ENCODE measurements at regions not wholly inside any gene's neighbourhood (a gene's known extent, or its start where the extent isn't known, plus 50 kb on each side); places are given as distances from the start of the nearest gene placed in this dataset.
A peak's percentile ranks its signal among the peaks of the same experiment; 100 is the strongest.
"Not testable (repeated sequence)": the region's sequence is repeated elsewhere in the genome, so short reads cannot be mapped to it uniquely, and the experiment has no call there.

DNA sequence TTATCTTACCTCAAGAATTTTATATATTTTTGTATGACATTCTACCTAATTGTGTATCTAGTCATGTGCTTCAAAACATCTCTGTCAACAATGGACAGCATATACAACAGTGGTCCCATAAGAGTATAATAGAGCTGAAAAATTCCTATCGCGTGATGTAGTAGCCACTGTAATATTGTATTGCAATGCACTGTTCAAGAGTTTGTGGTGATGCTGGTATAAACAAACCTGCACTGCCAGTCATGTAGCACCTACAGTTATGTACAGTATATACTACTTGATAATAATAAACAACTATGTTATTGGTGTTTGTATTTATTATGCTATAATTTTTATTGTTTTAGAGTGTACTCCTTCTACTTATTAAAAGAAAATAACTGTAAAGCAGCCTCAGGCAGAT lies 672.7 kb downstream of the CD109 start:
- FAIRE-seq, result no peak

DNA sequence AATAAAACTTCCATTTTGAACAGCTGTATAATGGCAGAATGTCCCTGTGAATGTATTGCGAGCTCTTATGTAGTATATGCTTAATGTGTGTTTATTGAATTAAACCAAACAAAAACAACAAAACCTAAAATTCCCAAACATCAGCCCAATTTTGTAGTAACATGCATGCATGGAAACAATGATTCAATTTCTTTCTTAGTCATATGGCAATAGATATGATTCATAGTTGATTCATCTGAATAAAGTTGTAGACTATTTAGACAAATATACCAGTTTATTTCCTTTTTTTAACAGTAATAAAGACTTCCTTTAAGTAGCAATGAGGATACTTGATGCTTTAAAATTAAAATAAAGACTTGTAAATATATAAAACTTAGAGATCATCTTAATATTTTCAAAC lies 670.6 kb downstream of the CD109 start:
- no peak for FAIRE-seq

DNA sequence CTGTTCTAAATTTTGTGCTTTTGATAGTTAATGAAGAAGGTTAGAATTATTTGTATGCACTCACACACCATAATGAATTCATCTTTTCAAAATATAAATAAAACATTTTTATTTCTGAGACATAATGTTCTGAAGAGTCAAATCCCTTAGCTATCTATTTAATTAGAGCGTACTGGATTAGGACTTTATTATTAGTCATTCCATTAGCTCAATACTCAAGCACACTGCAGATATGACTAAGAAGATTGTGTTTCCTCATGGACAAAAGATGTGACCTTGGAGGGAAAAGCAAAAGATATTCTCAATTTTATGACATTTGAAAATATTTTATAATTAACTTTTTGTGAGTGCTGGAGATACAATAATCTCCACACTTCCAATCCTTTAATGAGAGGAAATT lies 666.4 kb downstream of the CD109 start:
- FAIRE-seq, result no peak

DNA sequence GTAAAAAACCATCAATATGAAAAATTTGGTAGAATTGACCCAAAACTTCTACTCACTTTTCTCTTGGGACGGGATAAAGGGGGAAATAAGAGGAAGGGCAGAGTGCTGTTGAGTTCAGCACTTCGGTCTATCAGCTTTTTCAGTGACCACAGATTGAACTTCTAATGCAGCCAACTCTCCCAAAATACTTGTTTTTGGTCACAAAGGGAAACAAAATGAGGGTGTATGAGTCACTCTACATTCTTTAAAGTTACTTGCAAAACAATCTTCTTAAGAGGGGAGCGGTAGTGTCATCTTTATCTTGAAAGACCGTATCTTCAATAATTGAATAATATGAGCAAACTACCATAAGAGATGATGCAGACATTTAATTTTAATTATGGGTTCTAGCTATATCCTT lies 661.3 kb downstream of the CD109 start:
- FAIRE-seq, result no peak

DNA sequence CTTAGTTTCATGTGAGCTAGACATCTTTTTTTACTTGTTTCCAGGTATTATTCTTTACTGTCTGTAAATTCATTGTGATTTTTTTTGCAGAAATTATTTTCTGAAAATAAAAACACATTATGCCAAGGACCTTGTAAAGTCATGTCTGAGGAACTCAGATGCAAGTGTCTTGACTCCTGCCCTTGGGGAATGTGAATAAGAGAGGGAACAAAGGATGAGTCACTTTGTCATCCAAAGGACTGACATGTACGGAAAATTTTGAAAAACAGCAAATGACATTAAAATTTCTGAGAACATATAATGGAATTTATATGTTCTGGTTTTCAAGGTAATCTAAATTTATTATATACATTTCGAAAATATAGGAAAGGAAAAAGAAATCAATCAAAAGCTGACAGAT lies 660.4 kb downstream of the CD109 start:
- no peak for FAIRE-seq

DNA sequence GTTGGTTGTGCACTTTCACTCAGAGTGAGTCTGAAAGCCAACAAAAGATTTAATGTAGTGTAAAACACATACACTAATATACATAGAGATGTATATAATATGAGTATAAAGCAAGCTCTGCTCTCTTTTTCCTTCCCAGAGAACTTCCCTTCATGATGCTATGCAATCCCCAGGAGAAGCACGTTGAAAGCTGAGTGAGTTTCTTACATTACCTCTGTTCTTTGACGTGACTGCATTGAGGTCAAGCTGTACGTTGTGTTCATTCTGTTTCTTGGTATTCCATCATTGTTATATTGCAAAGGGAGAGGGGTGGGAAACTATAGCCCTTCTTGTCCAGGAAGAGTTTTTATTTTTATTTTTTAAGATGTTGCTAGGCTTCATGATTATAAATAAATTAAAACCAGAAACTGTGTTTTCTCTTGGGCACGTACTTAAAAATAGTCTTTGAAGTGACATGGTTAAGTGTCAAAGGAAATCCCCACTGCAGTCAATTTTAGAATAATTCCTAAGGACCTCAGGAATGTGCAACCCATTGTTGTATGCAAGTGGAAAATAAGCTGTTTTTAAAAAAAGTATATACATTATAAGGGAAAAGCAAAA lies 651.0 kb downstream of the CD109 start:
- no peak for FAIRE-seq

DNA sequence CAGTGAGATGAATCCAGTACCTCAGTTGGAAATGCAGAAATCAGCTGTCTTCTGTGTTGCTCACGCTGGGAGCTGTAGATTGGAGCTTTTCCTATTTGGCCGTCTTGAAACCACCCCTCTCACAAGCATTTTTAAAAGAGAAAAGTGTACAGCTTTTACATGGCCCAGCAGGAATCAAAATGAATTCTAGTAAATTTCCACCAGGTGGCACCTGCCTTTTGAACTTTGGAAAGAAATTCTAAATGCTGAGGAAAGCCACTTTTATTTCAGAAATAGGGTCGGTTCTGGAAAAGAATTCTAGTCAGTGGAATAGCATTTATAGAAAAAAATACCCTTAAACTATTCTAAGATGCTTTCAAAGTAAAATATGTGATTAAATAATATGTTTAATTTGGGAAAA lies 647.8 kb downstream of the CD109 start:
- FAIRE-seq, result no peak

DNA sequence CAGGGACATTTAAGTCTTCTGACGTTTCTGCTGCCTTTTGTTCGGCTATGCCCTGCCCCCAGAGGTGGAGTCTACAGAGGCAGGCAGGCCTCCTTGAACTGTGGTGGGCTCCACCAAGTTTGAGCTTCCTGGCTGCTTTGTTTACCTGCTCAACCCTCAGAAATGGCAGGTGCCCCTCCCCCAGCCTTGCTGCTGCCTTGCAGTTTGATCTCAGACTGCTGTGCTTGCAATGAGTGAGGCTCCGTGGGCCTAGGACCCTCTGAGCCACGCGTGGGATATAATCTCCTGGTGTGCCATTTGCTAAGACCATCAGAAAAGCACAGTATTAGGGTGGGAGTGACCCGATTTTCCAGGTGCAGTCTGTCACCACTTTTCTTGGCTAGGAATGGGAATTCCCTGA lies 647.3 kb downstream of the CD109 start:
- not testable (repeated sequence) for FAIRE-seq

DNA sequence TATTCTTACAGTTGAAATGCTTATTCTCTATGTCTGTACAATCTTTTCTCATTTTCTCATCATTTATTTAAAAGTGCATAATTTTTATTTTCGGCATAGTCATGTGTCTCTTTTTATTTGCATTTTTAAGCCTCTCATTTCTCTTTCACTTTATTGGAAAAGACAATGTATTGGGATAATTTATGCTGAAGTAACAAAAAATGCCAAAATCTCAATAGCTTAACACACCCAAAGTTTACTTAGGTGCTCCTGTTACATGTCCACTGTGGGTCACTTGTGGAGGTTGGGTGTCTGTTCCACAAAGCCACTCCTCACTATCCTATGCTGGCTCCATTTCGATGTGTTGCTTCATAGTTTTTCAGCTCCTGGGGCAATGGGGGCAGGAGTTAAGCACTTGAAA lies 638.7 kb downstream of the CD109 start:
- FAIRE-seq, result no peak

DNA sequence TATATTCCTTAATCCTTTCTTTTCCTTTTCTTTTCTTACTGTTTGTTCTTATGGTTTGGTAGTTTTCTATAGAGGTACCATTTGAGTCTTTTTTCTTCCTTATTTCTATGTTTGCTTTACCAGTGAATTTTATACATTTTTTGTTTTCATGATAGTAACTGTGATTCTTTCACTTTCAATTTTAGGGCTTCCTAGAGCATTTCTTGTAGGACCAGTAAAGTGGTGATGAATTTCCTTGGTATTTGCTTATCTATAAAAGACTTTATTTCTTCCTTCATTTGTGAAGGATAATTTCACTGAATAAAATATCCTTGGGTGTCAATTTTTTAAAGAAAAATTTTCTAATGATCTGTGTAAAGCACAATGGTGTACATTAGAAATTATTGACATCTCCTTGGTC lies 637.4 kb downstream of the CD109 start:
- peak; percentile 51 for FAIRE-seq

DNA sequence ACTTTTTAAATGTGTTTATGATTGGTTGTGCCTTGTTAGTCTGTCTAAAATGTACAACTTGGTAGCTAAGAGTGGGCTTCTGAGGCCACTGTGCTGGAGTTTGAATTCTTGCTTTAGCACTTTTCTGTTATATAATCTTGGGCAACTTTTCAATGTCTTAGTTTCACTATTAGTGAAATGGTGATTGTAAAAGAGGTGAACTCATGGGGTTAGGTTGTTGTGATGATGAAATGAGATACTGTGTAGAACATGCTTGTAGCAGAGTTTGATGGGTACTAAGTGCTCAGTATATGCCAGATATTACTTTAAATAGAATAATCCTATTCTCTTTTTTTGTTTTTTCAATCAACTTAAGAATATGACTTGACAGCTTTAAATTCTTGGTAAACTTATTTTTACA lies 624.7 kb downstream of the CD109 start:
- no peak for FAIRE-seq

DNA sequence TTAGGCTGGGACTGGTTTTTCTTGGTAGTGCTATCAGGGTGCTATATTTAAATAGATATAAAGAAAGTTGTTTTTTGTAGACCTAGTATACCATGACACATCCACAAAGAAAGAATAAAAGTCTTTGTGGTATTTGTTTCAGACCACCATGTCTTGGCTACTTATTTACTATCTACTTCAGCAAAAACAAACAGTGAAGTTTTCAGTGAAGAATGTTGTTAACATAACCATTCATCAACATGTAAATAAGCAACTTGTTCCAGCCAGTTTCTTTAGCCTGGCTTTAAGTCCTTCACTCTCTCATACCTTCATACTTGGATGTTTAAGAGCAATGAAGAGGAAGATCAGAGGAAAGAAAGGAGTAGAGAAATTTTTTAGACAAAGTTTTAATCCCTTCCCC lies 624.1 kb downstream of the CD109 start:
- FAIRE-seq, result no peak

DNA sequence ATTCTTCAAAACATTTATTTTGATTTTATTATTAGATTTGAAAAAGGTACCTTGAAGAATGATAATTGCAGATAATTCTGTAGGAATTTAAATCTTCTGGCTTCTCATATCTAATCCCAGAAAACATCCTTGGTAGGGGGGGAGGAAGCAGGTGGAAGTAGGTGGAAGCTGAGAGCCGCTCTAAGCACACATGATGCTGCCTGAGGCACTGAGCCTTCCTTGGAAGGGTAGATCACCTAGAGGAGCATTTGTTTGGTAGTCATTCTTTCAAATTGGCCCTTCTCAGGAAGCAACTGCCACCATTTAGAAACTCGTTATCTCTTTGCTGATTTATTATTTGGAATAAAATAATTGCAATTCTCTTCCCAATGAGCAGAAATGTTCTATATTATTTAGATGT lies 623.3 kb downstream of the CD109 start:
- no peak for FAIRE-seq

DNA sequence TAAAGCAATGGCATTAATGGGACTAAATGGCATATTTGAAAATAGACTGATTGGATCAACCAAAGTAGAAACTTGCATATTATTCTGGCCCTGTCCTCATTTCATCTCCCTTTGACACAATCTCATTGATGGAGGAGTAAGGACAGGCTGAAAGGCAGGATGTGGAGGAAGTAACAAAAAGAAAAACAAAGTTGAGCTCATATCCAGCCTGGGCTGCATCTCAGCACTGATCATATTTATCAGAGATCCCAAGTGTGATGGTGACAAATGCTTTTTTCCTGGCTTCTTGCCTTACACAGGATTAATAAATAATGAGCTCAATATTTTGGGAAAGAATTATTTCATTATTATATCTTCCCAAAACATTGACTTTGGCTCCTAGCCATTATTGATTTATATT lies 622.7 kb downstream of the CD109 start:
- no peak for FAIRE-seq

DNA sequence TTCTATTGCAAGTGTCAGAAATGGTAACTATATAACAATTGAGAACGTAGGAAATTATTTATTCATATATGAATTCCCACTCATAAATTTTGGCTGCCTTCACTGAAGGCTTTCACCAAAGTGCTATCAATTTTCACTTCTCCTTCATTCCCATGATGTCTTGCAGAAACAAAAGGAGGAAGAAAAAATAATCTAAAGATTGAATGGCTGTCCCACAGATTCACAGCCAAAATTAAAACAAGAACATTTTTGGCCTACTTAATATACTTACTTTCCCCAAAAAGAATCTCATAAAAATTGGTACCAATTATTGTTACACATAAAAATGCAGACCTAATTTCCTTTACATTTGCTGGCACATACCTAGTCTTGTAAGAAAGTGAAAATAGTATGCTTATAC lies 616.1 kb downstream of the CD109 start:
- no peak for FAIRE-seq

DNA sequence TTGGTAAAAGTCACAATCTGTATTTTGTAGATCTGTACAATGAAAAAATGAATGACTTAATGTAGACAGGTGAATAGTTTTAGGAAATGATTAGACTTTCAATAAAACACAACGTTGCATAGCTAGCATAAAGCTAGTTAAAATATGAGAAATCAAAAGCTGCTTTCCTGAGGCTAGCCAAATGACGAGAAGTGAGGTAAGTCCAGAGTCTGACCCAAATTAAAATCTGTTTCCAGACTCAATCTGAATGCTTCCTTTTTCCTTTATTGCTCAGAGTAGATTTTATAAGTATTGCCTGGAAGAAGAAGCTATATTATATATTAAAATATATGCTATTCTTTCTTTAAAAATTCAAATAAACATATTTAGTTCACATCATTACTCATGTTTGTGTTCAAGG lies 615.4 kb downstream of the CD109 start:
- no peak for FAIRE-seq

DNA sequence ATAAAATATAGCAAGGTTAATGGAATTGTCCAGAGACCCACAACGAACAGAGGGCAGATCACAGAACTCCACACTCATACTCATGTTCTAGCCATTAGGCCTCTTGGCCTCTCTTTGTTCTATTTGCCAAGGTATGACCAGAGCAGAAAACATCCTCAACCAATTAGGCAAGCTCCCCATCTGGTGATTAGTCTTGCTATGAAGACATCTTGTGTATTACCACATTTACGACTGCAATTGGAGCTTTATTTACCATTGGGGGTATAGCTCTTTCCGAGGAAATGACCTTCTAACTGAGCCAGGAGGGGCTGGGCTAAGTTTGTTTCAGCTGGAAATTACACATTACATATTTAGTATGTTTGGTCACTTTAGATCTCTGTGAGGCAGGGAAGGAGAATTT lies 593.9 kb downstream of the CD109 start:
- no peak for FAIRE-seq

DNA sequence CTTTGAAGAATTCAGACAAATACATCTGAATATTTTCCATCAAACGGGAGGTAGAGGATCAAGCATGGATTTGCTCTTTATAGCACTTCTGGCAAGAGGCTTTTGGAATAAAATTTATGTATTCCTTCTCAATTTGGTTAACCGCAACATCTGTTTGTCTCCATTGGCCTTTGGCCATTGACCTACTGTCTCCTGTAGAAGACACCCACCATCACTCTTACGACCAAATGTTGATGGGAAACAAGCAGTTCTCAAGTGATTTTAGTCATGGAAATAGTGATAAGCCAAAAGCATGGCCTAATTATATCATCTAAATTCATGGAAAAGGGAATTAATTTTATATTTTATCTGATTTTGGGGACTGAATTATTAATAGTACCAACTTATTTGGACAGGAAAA lies 591.9 kb downstream of the CD109 start:
- no peak for FAIRE-seq

DNA sequence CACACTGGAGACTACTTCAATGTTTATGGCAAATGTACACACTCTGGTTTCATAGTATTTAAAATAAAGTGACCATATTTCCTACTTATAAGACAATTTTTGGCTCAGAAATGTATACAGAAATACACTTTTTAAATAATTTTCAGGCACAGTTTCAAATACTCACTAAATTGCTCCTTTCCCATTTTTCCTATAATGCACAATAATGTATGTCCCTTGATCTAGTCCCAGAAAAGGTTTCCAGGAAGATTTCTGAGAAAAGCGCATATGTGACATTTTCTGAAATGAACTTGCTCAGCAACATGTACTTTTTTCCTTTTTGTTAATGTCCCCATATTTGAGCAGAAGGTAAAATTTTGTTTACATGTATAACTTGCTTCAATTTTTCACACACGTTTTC lies 591.4 kb downstream of the CD109 start:
- FAIRE-seq, result no peak

DNA sequence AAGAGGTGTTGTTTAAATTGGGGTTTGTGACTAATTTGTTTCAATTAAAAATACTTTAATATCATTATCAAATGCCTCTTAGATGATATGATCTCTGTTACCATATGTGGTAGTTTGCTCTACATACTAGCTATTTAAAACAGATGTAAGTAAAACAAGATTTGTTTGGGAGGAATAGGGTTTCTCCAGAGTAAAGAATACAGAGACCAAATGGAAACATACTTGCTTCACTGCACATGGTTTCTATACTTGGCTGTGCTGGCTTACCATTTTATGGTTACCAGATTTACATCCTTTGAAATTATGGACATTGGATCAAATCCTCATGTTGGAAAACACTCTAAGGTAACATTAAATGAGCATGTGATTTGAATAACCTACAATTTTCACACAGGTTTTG lies 588.3 kb downstream of the CD109 start:
- FAIRE-seq, result no peak

DNA sequence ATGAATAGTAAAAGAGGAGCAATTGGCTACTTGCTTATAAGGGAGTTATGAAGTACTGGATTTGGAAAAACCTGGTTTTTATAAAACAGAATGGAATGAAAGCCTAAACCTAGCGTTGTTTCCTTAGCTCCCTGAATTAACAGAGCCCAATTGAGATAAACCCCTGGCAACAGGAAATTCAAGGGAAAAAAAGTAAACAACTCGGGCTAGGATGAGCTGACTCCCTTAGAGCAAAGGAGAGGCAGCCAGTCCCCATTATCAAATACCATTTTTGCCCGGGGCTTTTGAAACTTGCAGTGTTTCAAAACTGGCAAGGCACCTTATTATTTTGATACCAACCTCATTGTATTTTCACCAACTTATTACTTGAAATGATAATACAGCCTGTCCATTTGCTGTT lies 587.5 kb downstream of the CD109 start:
- FAIRE-seq, result no peak

DNA sequence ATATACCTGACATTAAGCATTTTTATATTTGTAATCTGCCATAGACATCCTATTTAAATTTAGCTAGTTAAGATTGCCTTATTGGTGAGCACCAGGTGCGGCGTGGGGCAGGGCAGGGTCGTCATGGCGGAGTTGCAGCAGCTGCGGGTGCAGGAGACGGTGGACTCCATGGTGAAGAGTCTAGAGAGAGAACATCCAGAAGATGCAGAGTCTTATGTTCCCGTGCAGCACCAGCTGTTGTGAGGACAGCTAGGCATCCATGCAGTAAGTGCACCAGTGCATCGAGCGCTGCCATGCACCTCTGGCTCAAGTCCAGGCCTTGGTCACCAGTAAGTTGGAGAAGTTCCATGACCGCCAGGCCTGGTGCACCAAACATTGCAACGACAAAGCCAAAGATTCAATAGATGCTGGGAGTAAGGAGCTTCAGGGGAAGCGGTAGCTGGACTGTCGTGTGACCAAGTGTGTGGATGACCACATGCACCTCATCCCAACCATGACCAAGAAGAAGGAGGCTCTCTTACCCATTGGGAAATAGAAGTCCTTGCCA lies 586.2 kb downstream of the CD109 start:
- no peak for FAIRE-seq

DNA sequence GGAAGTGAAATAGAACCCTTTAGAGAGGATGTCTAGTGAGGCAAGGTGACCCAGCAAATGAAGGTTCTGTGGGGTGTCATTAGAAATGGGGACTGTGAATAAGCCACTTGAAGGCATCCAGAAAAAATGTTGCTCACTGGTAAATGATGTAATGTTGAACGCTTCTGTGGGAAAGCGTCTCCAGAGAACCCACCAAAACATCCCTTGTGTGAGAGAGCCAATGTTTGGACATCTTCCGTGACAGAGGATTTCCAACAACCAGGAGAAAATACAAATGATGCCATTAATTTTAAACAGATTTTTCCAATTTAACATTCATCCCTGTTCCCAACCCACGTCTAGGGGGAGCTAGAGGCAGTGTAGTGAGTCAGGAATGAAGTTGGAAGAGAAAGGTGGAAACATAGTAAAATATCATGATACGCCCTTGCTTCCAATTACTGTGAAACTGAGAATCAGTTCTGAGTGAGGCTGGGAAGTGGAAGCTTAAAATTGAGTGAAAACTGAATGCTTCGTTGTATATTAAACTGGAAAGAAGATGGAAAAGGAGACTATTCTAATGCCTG lies 584.2 kb downstream of the CD109 start:
- FAIRE-seq, result no peak

DNA sequence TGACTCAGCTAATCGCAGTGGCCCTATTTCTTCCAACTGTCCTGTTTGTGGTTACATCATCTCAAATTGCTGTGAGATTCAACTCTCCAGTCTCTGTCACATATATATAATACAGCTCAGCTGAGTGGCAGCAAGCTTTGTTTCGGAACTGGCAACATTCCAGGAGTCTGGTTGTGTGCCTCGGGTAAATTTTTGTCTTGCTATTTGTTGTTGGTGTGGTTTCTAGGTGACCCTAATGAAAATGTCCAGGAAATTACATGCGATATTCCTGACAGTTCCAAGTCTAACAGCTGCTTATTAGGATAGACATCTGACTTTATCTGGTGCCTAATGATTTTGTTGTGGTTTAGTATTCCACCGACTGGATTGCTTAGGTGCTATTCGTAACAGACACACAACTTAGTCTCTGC lies 581.8 kb downstream of the CD109 start:
- FAIRE-seq, result no peak

DNA sequence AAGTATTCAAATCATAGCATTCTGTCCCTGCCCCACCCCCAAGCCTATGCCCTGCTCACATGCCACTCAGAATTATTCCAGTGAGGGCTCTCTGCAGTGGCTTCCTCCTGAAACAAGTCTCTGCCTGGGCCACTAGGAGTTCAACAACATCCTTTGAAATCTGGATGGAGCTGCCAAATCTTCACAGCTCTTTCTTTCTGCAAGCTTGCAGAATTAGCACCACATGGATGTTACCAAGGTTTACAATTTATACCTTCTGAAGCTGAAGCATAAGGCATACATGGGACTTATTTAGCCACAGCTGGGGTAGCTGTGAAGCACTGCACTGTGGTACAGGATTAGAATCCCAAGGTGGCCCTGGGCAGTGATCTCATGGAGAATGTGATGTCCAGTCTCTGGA lies 577.5 kb downstream of the CD109 start:
- no peak for FAIRE-seq

DNA sequence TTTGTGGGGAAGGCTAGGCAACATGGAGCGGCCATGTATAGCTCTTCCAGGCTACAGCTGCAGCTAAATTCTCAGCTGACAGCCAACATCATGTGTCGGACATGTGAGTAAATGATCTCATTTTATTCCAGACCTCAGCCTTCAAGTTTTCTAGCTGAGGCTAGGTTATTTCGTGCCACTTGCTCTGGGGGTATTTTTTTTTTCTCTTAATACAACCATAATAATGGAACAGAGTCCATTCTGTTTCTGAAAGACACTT lies 573.5 kb downstream of the CD109 start:
- no peak for FAIRE-seq
